H9 (cell line): ENCODE measurements at regions not wholly inside any gene's neighbourhood (a gene's known extent, or its start where the extent isn't known, plus 50 kb on each side); places are given as distances from the start of the nearest gene placed in this dataset.

Source experiments
- DNase-seq: peaks from one replicate; pipeline ENCODE4 v3.0.0-alpha.2; 2017
- H2AFZ ChIP-seq: one replicate; pipeline ENCODE4 v1.6.1; 2013; ENCODE audit warnings: mild to moderate bottlenecking, low read length, control low read depth, moderate library complexity
- H2AK5ac ChIP-seq: 2 replicates; pipeline ENCODE4 v1.6.1; 2013; ENCODE audit warnings: low read length, control low read depth, mixed read lengths; ENCODE audit not compliant: insufficient read length
- H2BK120ac ChIP-seq: one replicate; pipeline ENCODE4 v1.6.1; 2013; ENCODE audit warnings: low read depth, mild to moderate bottlenecking, low read length, control low read depth, inconsistent platforms; ENCODE audit not compliant: poor library complexity, severe bottlenecking
- H2BK12ac ChIP-seq: 2 replicates; pipeline ENCODE4 v1.6.1; 2013; ENCODE audit warnings: low read length, control low read depth, mixed read lengths, low read depth; ENCODE audit not compliant: insufficient read length
- H2BK15ac ChIP-seq: 2 replicates; pipeline ENCODE4 v1.6.1; 2013; ENCODE audit warnings: low read depth, low read length, control low read depth
- H2BK20ac ChIP-seq: one replicate; pipeline ENCODE4 v1.6.1; 2013; ENCODE audit warnings: low read depth, mild to moderate bottlenecking, low read length, control low read depth, inconsistent platforms; ENCODE audit not compliant: poor library complexity, severe bottlenecking
- H2BK5ac ChIP-seq: 2 replicates; pipeline ENCODE4 v1.6.1; 2013; ENCODE audit warnings: low read length, control low read depth, mixed read lengths; ENCODE audit not compliant: insufficient read length
- H3K14ac ChIP-seq: 2 replicates; pipeline ENCODE4 v1.6.1; 2013; ENCODE audit warnings: low read length, control low read depth; ENCODE audit not compliant: insufficient read depth
- H3K18ac ChIP-seq: 2 replicates; pipeline ENCODE4 v1.6.1; 2013; ENCODE audit warnings: low read depth, mild to moderate bottlenecking, mixed read lengths, low read length, control low read depth; ENCODE audit not compliant: insufficient read length
- H3K23ac ChIP-seq: 2 replicates; pipeline ENCODE4 v1.6.1; 2013; ENCODE audit warnings: low read length, control low read depth, mixed read lengths, low read depth; ENCODE audit not compliant: insufficient read length
- H3K23me2 ChIP-seq: 2 replicates; pipeline ENCODE4 v1.6.1; 2013; ENCODE audit warnings: low read depth, mild to moderate bottlenecking, mixed read lengths, low read length, control low read depth; ENCODE audit not compliant: insufficient read length, poor library complexity, severe bottlenecking
- H3K27ac ChIP-seq: 2 replicates; pipeline ENCODE4 v1.5.1; 2013; ENCODE audit warnings: low read length, control low read depth, mixed read lengths, low read depth; ENCODE audit not compliant: insufficient read length
- H3K27me3 ChIP-seq: 2 replicates; pipeline ENCODE4 v1.6.1; 2013; ENCODE audit warnings: low read length, control low read depth, inconsistent platforms; ENCODE audit not compliant: insufficient read depth
- H3K4ac ChIP-seq: 2 replicates; pipeline ENCODE4 v1.6.1; 2013; ENCODE audit warnings: low read depth, mild to moderate bottlenecking, control low read depth, inconsistent platforms, low read length, moderate library complexity
- H3K4me1 ChIP-seq: 2 replicates; pipeline ENCODE4 v1.6.1; 2013; ENCODE audit warnings: low read length, control low read depth, inconsistent platforms; ENCODE audit not compliant: insufficient read depth
- H3K4me2 ChIP-seq: 2 replicates; pipeline ENCODE4 v1.6.1; 2013; ENCODE audit warnings: low read length, control low read depth, mixed read lengths; ENCODE audit not compliant: insufficient read length, insufficient read depth
- H3K56ac ChIP-seq: 2 replicates; pipeline ENCODE4 v1.6.1; 2013; ENCODE audit warnings: low read depth, mild to moderate bottlenecking, mixed read lengths, low read length, control low read depth; ENCODE audit not compliant: insufficient read length
- H3K79me1 ChIP-seq: 2 replicates; pipeline ENCODE4 v1.6.1; 2013; ENCODE audit warnings: low read depth, mild to moderate bottlenecking, moderate library complexity, low read length, control low read depth, inconsistent platforms; ENCODE audit not compliant: insufficient read depth, poor library complexity, severe bottlenecking
- H3K79me2 ChIP-seq: 2 replicates; pipeline ENCODE4 v1.6.1; 2013; ENCODE audit warnings: low read length, control low read depth, inconsistent platforms; ENCODE audit not compliant: insufficient read depth
- H3K9ac ChIP-seq: 2 replicates; pipeline ENCODE4 v1.6.1; 2013; ENCODE audit warnings: low read length, control low read depth, mixed read lengths; ENCODE audit not compliant: insufficient read length; ENCODE audit errors: extremely low read depth
- H3K9me3 ChIP-seq: one replicate; pipeline ENCODE4 v1.6.1; 2013; ENCODE audit warnings: low read depth, low read length, inconsistent platforms; ENCODE audit not compliant: control insufficient read depth
- H3T11ph ChIP-seq: one replicate; pipeline ENCODE4 v1.6.1; 2013; ENCODE audit warnings: mild to moderate bottlenecking, low read length, control low read depth, inconsistent platforms
- H4K20me1 ChIP-seq: one replicate; pipeline ENCODE4 v1.6.1; 2013; ENCODE audit not compliant: control insufficient read depth, insufficient read length, insufficient read depth
- H4K5ac ChIP-seq: 2 replicates; pipeline ENCODE4 v1.6.1; 2013; ENCODE audit warnings: low read depth, mild to moderate bottlenecking, mixed read lengths, low read length, control low read depth; ENCODE audit not compliant: insufficient read length
- H4K8ac ChIP-seq: replicated peaks from 2 replicates; pipeline ENCODE4 v1.6.1; 2013; ENCODE audit warnings: low read length, control low read depth, mixed read lengths, low read depth; ENCODE audit not compliant: insufficient read length
- H4K91ac ChIP-seq: 2 replicates; pipeline ENCODE4 v1.6.1; 2013; ENCODE audit warnings: low read depth, mild to moderate bottlenecking, moderate library complexity, mixed read lengths, low read length, control low read depth; ENCODE audit not compliant: insufficient read length
- H3K27ac Mint-ChIP-seq, 3 experiments: 2 replicates in 2 of 3; 3 replicates in 1 of 3; pipeline ENCODE4 v1.8.0; 2020 to 2021; ENCODE audit warnings: mixed read lengths in 3 of 3, mild to moderate bottlenecking in 1 of 3, moderate library complexity in 1 of 3
- H3K27me3 Mint-ChIP-seq: 2 replicates; pipeline ENCODE4 v1.8.0; 2021; ENCODE audit warnings: low read depth, mild to moderate bottlenecking, moderate library complexity, mixed read lengths
- H3K36me3 Mint-ChIP-seq, 3 experiments: 2 replicates in 2 of 3; 3 replicates in 1 of 3; pipeline ENCODE4 v1.8.0; 2020 to 2021; ENCODE audit warnings: low read depth in 3 of 3, mixed read lengths in 3 of 3; ENCODE audit not compliant: insufficient read depth in 1 of 3
- H3K4me1 Mint-ChIP-seq, 2 experiments: 2 replicates each; pipeline ENCODE4 v1.8.0; 2020; ENCODE audit warnings: mixed read lengths in 2 of 2
- H3K4me3 Mint-ChIP-seq, 2 experiments: 2 replicates in 1 of 2; 3 replicates in 1 of 2; pipeline ENCODE4 v1.8.0; 2020 to 2021; ENCODE audit warnings: mild to moderate bottlenecking in 2 of 2, mixed read lengths in 2 of 2, moderate library complexity in 1 of 2
- H3K9me3 Mint-ChIP-seq, 2 experiments: 2 replicates in 1 of 2; 3 replicates in 1 of 2; pipeline ENCODE4 v1.8.0; 2020; ENCODE audit warnings: mild to moderate bottlenecking in 2 of 2, mixed read lengths in 2 of 2, moderate library complexity in 1 of 2
- WGBS: extraction: QIAGEN DNeasy Blood & Tissue Kit; methylation state at CpG from one replicate; pipeline ENCODE4 v1.1.7; 2013; ENCODE audit warnings: missing lambda C conversion rate, low lambda C conversion rate, mixed read lengths; ENCODE audit not compliant: insufficient read length; ENCODE audit errors: extremely low coverage; 5-methylcytosine and 5-hydroxymethylcytosine counted together
- TF ChIP-seq, protein P1 (sequence below): fragments of 200-600 bp; sonication (generic); conservative IDR thresholded peaks from 3 replicates; pipeline ENCODE4 v1.8.0; 2021; ENCODE audit warnings: antibody characterized with exemption, mild to moderate bottlenecking

DNA sequence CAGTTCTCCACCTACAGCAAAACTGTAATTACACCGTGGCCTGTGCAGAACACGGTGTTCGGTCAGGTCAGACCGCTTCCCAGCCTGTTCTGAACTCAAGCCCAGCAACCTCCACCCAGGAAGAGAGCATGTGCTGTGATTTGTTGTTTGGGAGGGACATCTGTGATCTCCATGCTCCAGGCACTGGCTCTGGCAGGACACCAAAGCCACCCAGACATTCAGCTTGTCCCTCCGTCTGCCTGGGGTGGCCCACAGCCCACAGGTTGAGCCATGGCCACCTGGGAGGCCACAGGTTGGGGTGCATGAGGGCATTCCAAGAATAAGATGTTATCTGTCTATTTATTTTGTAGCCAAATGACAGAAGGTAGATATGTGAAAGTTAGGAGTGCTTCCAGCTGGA lies 1091.1 kb downstream of the VRK1 start:
- Histone ChIP-seq H4K8ac (no peak overlapping the region), H3K4me2 (no peak overlapping the region), H3K56ac (no peak overlapping the region), H3K9ac (no peak overlapping the region), H2BK20ac (no peak overlapping the region), H2BK12ac (no peak overlapping the region), H2BK120ac (no peak overlapping the region), H4K91ac (no peak overlapping the region), H3K4ac (no peak overlapping the region), H3K18ac (no peak overlapping the region), H3T11ph (no peak overlapping the region), H2AK5ac (no peak overlapping the region), H3K4me1 (peaks cover 8% of the 10 kb centered on the region; the same call in 1 of the 2 replicates), H2BK15ac (no peak overlapping the region), H3K23ac (no peak overlapping the region), H3K79me2 (no peaks in the 10 kb centered on the region), H2AFZ (no peak overlapping the region), H3K9me3 (no peaks in the 10 kb centered on the region), H3K27ac (no peak overlapping the region), H4K20me1 (no peaks in the 10 kb centered on the region), H4K5ac (no peak overlapping the region), H2BK5ac (no peak overlapping the region), H3K23me2 (no peaks in the 10 kb centered on the region), H3K27me3 (no peaks in the 10 kb centered on the region), H3K79me1 (no peaks in the 10 kb centered on the region), H3K14ac (no peak overlapping the region)
- Mint-ChIP-seq H3K36me3 (no peaks in the 10 kb centered on the region), H3K4me1 (peaks cover 14 to 21% of the 10 kb centered on the region in 2 experiments), H3K27ac (no peak overlapping the region), H3K9me3 (peaks cover 0 to 2% of the 10 kb centered on the region in 2 experiments; a peak in 1 of 5 replicates), H3K27me3 (no peaks in the 10 kb centered on the region), H3K4me3 (no peak overlapping the region)
- no peak for DNase-seq
- WGBS = no CpG with 5 or more reads among the region's 5 CpGs
- TF ChIP-seq, protein P1, sequence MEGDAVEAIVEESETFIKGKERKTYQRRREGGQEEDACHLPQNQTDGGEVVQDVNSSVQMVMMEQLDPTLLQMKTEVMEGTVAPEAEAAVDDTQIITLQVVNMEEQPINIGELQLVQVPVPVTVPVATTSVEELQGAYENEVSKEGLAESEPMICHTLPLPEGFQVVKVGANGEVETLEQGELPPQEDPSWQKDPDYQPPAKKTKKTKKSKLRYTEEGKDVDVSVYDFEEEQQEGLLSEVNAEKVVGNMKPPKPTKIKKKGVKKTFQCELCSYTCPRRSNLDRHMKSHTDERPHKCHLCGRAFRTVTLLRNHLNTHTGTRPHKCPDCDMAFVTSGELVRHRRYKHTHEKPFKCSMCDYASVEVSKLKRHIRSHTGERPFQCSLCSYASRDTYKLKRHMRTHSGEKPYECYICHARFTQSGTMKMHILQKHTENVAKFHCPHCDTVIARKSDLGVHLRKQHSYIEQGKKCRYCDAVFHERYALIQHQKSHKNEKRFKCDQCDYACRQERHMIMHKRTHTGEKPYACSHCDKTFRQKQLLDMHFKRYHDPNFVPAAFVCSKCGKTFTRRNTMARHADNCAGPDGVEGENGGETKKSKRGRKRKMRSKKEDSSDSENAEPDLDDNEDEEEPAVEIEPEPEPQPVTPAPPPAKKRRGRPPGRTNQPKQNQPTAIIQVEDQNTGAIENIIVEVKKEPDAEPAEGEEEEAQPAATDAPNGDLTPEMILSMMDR = no peak
